Smooth muscle cell (in vitro differentiated cells): ENCODE measurements at regions not wholly inside any gene's neighbourhood (a gene's known extent, or its start where the extent isn't known, plus 50 kb on each side); places are given as distances from the start of the nearest gene placed in this dataset.

Source experiments
- DNase-seq: peaks from one replicate; lab custom pipeline; 2025; ENCODE audit not compliant: unreplicated experiment; lab: John Stamatoyannopoulos, UW
- H2AFZ ChIP-seq: fragments of 200-600 bp; sonication (generic); 2 replicates; pipeline ENCODE4 v1.6.0; 2016; ENCODE audit warnings: antibody characterized with exemption, low read depth, mild to moderate bottlenecking
- H3F3A ChIP-seq: fragments of 200-600 bp; sonication (generic); 2 replicates; pipeline ENCODE4 v1.6.0; 2017; ENCODE audit warnings: antibody characterized with exemption, low read depth
- H3K27ac ChIP-seq: fragments of 200-600 bp; sonication (generic); 2 replicates; pipeline ENCODE4 v1.5.1; 2016; ENCODE audit warnings: low read depth, mild to moderate bottlenecking
- H3K27me3 ChIP-seq: fragments of 200-600 bp; sonication (generic); 2 replicates; pipeline ENCODE4 v1.6.1; 2016; ENCODE audit warnings: low read depth, mild to moderate bottlenecking
- H3K36me3 ChIP-seq: fragments of 200-600 bp; sonication (generic); 2 replicates; pipeline ENCODE4 v1.5.1; 2016; ENCODE audit warnings: low read depth
- H3K4me1 ChIP-seq: fragments of 200-600 bp; sonication (generic); 2 replicates; pipeline ENCODE4 v1.5.1; 2016; ENCODE audit warnings: low read depth
- H3K4me2 ChIP-seq: fragments of 200-600 bp; sonication (generic); 2 replicates; pipeline ENCODE4 v1.6.0; 2016; ENCODE audit warnings: mild to moderate bottlenecking
- H3K4me3 ChIP-seq: fragments of 200-600 bp; sonication (generic); 2 replicates; pipeline ENCODE4 v1.5.1; 2016; ENCODE audit warnings: mild to moderate bottlenecking
- H3K79me2 ChIP-seq: fragments of 200-600 bp; sonication (generic); 2 replicates; pipeline ENCODE4 v1.6.0; 2016; ENCODE audit warnings: low read depth, mild to moderate bottlenecking
- H3K9ac ChIP-seq: fragments of 200-600 bp; sonication (generic); 2 replicates; pipeline ENCODE4 v1.6.0; 2016; ENCODE audit warnings: low read depth
- H3K9me3 ChIP-seq: fragments of 200-600 bp; sonication (generic); replicated peaks from 2 replicates; pipeline ENCODE4 v1.5.1; 2016; ENCODE audit warnings: low read depth
- H4K20me1 ChIP-seq: fragments of 200-600 bp; sonication (generic); 2 replicates; pipeline ENCODE4 v1.6.0; 2016; ENCODE audit warnings: low read depth
- CTCF ChIP-seq: fragments of 200-600 bp; sonication (generic); IDR thresholded peaks from 2 replicates; pipeline ENCODE4 v1.5.1; 2017; ENCODE audit warnings: borderline replicate concordance, mild to moderate bottlenecking, antibody characterized with exemption; ENCODE audit not compliant: insufficient read depth, poor library complexity, severe bottlenecking
- WGBS: methylation state at CpG from one replicate; pipeline ENCODE4 v1.1.7; 2016; ENCODE audit warnings: low lambda C conversion rate; 5-methylcytosine and 5-hydroxymethylcytosine counted together

- H3K36me3 ChIP-seq = no peaks in the 10 kb centered on the region
- no peaks in the 10 kb centered on the region for H3K9me3 ChIP-seq
- WGBS = 83% methylated on average over 6 of the region's 6 CpGs
- H3F3A ChIP-seq = peaks cover 7% of the 10 kb centered on the region
- no peak overlapping the region for H3K4me3 ChIP-seq
- H3K79me2 ChIP-seq = no peaks in the 10 kb centered on the region
- no peak overlapping the region for H3K9ac ChIP-seq
- H3K27ac ChIP-seq = no peak overlapping the region
- no peak for TF ChIP-seq CTCF
- DNase-seq = no peak
- no peaks in the 10 kb centered on the region for H4K20me1 ChIP-seq
- no peak overlapping the region for H3K4me2 ChIP-seq
- H3K4me1 ChIP-seq = peaks cover 4% of the 10 kb centered on the region
- H2AFZ ChIP-seq = no peak overlapping the region
- no peaks in the 10 kb centered on the region for H3K27me3 ChIP-seq
Measured at GRCh38 chr4:156608651-156609050, 362.9 kb downstream of the PDGFC start.

DNA sequence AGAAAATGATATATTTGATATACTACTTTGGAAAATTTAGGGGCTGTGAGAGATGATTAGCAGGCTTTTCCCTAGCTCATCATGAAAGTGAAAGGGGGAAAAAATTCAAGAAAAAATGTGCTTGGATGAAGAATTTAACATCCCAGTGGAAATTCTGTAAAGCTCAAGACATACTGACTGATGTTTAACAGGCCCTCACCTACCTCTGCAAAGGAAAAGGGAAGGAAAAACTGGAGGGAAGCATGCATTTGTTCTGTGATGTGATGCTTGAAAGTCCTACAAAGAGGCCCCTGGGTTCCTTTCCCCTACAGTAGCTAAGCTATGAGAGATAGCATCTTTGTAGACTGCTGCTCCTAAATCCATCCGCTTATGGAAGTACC is 364.1 kb downstream of the PDGFC start:
- DNase-seq = no peak
- no peaks in the 10 kb centered on the region for H4K20me1 ChIP-seq
- no peak overlapping the region for H3K9ac ChIP-seq
- H3K9me3 ChIP-seq = no peaks in the 10 kb centered on the region
- H2AFZ ChIP-seq = no peak overlapping the region
- peaks cover 4% of the 10 kb centered on the region for H3K4me1 ChIP-seq
- no peak overlapping the region for H3K4me3 ChIP-seq
- 68% methylated on average over 1 of the region's 1 CpG for WGBS
- no peaks in the 10 kb centered on the region for H3K36me3 ChIP-seq
- TF ChIP-seq CTCF = no peak
- H3K27ac ChIP-seq = peak overlapping the region; percentile 91
- peak overlapping the region; percentile 25 for H3K4me2 ChIP-seq
- H3F3A ChIP-seq = peaks cover 7% of the 10 kb centered on the region
- H3K27me3 ChIP-seq = no peaks in the 10 kb centered on the region
- H3K79me2 ChIP-seq = no peaks in the 10 kb centered on the region

DNA sequence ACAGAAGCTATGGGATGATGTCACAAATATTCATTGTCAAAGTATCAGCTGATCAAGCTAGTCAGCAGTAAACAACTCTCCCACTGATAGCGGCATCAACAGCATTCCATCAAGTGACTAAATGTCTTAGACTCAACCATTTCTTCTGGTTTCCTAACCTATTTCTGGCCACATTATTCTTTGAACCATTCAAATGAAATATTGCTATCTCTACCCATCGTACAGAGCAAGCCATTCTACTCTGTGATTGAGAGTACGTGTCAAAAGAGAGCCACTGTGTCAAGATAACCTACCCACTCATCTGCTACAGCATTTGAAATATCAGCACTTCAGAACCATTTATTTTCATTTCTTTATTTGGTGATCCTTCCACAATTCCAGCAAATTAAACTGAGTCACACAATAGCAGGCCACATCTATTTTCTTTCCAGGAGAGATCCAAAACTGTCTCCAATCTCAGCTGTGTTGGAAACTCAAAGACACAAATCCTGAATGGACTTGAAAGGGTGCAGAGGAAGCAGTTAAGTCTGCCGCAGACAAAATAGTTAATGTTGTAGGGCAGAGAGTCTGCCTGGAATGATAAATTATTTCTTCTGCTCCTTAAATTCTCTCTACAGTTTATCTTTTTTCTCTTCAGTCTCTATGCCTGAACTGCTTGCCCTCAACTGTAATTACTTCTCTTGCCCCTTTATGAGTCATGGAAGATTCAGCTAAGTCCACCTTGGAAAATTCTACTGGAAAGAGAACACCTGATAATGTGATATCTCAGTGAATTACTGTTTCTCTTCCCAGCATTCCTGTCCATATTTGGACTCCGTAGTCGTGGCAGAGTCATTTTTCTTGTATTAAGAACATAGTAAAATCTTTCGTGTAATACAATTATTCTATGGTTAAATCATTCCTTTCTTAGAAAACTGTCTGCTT is 364.8 kb downstream of the PDGFC start:
- no peak for TF ChIP-seq CTCF
- Histone ChIP-seq H3K4me2 (peak overlapping the region; percentile 55), H4K20me1 (no peaks in the 10 kb centered on the region), H3K9me3 (no peaks in the 10 kb centered on the region), H3K27me3 (no peaks in the 10 kb centered on the region), H3K36me3 (no peaks in the 10 kb centered on the region), H3K79me2 (no peaks in the 10 kb centered on the region), H3K9ac (peak overlapping the region; percentile 20), H2AFZ (peak overlapping the region; percentile 28), H3K4me1 (peaks cover 4% of the 10 kb centered on the region), H3F3A (peaks cover 7% of the 10 kb centered on the region), H3K4me3 (no peak overlapping the region), H3K27ac (peak overlapping the region; percentile 91)
- 37% methylated on average over 7 of the region's 7 CpGs for WGBS
- DNase-seq = no peak
